ENCODE measurements at regions not wholly inside any gene's neighbourhood (a gene's known extent, or its start where the extent isn't known, plus 50 kb on each side); places are given as distances from the start of the nearest gene placed in this dataset.
"Not testable (repeated sequence)": the region's sequence is repeated elsewhere in the genome, so short reads cannot be mapped to it uniquely, and the experiment has no call there.

GRCh38 chr3:177835008-177835407 lies 637.7 kb upstream of the TBL1XR1 start:
- DNase-seq, result peak; percentile 98

DNA sequence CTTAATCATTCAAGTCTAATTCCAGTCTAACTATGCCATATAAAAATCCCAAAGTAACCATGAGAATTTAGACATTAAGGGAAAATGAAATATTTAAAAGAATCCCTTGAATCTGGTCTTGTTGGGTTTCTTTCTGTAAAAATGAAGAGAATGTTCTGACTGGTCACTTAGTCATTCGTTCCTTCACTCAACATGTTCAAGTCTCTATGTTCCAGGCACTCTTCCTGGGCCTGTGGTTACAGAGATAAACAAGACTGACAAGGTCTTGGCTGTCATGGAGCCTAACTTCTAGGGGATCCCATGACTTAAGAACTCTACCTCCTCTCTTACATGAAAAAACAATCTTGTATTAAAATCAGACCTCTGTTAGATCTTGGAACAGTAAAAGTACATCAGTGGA lies 638.6 kb upstream of the TBL1XR1 start:
- DNase-seq, result peak; percentile 86

DNA sequence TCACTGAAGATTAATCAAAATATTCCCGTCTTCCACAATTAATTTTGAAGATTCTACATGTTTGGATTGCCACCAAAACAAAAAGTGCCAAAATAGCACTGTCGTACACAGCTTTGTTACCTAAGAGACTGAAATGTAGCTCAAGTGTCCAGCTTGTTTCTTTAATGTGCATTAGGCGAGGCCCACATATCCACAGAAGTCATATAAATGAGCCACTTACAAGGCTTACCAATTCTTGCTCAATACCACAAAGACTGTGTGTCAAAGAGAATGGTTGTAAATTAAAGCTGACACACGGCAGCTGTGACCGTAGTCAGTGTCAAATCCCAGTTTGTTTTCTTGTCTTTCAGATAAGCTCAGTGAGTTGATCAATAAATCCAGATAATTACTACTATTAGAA lies 639.4 kb upstream of the TBL1XR1 start:
- DNase-seq, result no peak

GRCh38 chr3:177837951-177838655 lies 640.8 kb upstream of the TBL1XR1 start:
- no peak for DNase-seq

- no peak for DNase-seq
These were observed 641.6 kb upstream of the TBL1XR1 start for GRCh38 chr3:177838766-177839350.

GRCh38 chr3:177842302-177842701 lies 645.0 kb upstream of the TBL1XR1 start:
- DNase-seq, result no peak

DNA sequence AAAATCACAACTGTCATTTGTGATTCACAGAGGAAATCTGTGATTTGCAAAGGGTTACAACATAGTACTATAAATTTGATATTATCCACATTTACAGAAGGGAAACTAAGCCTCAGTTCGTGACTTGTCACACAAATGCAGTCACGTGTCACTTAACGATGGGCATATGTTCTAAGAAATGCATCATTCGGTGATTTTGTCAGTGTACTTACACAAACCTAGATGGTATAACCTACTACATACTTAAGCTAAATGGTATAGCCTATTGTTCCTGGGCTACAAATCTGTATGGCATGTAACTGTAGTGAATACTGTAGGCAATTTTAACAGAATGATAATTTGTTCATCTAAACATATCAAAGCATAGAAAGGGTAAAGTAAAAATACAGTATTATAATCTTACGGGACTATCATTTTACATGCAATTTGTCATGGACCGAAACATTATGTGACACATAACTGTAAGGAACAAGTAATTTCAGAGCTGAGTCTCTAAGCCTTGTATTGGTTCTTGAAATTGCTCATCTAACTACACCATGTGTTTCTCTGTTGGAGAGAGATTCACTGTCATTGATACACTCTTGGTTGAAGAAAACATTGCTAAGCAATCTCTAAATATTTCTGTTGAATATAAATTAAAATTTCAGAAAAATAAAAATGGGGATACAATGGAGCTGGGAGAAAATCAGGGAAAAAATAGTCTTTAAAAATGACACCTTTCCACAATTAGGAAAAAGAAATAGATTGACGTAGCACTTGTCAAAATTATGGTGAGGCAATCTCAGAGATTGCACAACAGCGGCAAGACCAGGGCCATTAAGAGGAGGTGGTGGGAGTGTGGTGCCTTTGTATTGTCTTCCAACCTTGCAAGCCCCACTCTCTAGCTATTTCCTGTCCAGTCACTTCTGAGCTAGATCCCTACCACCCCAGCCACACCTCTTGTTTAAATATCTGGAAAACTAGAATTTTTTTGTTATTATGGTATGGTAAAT lies 645.8 kb upstream of the TBL1XR1 start:
- no peak for DNase-seq

- peak; percentile 65 for DNase-seq
These were observed 654.9 kb upstream of the TBL1XR1 start for GRCh38 chr3:177852001-177852807.

DNA sequence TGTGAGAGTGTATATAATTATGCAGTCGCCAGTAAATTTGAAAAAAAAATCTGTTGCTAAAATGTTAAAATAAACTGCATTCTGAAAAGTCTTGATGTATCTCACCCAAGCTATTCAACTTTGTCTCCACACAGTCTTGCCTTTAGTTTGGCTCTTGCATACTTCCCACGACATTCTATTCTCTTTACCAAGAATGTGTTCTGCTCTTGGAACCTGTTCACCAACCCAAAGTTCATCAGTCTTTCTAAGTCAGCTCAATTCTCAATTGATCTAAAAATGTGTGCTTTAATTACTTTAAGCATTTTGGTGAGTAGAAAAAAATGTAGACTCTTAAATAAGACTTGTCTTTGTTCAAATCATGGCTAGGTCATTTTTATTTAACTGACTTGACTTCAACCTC lies 657.7 kb upstream of the TBL1XR1 start:
- DNase-seq, result no peak

DNA sequence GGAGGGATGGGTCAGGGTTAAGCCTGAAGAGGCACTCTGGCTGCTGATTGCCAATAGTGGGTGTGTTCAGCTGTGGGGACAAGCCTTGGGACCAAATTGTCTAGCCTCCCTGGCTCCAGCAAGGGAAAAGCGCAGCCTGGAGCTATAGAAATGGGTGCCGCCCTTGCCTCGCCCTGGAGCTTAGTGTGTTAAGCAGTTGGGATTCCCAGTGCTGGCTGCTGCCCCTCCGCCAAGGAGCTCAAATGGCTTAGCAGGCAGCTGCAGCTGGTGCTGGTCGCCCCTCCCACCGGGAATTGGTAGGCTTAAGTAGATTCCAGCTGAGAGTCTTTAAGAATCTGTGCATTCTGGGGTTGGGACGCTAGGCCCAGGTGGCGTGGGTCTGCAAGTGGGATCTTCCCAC lies 662.9 kb upstream of the TBL1XR1 start:
- DNase-seq, result no peak

GRCh38 chr3:177862962-177863491 lies 665.7 kb upstream of the TBL1XR1 start:
- no peak for DNase-seq

DNA sequence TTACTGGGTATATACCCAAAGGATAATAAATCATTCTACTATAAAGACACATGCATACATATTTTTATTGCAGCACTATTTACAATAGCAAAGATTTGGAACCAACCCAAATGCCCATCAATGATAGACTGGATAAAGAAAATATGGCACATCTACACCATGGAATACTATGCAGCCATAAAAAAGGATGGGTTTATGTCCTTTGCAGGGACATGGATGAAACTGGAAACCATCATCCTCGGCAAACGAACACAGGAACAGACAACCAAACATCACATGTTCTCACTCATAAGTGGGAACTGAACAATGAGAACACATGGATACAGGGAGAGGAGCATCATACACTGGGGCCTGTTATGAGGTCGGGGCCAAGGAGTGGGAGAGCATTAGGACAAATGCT lies 665.0 kb upstream of the KCNMB2 start:
- DNase-seq, result not testable (repeated sequence)

GRCh38 chr3:177878192-177878591 lies 658.0 kb upstream of the KCNMB2 start:
- no peak for DNase-seq

- DNase-seq, result no peak
These were observed 657.3 kb upstream of the KCNMB2 start for GRCh38 chr3:177878957-177879356.

- no peak for DNase-seq
These were observed 654.9 kb upstream of the KCNMB2 start for GRCh38 chr3:177881351-177881750.

- no peak for DNase-seq
These were observed 654.0 kb upstream of the KCNMB2 start for GRCh38 chr3:177882124-177882648.

DNA sequence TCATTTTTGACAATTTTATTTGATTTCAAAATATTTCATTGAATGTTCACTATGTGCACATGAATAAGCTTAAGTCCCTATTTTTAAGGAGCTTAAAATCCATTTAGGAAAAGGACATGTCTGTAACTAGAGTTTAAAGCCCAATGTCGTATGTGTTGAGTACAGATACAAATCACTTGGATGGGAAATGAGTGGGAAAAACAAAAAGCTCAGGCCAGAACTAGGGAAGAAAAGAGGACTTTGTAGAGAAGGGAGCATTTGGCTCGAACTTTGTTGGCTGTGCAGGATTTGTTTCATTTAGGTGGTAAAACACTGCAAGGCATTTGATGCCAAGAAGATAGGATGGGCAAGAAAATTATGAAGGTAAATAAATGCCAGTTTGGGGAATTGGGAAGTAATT lies 653.1 kb upstream of the KCNMB2 start:
- DNase-seq, result no peak

DNA sequence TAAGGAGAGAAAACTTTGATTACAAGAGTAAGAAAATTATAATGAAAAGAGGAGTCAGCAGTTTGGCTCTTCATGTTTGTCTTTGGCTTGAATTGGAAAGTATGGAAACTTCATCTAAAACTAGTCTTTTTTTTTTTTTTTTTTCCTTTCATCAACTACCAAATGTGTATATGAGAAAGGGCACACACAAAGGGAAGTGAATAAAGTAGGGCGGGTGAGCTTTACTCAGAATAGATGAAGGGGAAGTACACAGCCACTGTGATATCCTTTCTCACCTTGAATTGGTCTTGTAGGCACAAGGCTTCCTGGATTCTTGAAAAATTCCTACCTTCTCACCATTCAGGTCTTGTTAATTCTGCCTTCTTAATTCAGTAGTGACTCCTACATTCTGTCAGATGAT lies 652.3 kb upstream of the KCNMB2 start:
- DNase-seq, result no peak

- DNase-seq, result no peak
These were observed 651.2 kb upstream of the KCNMB2 start for GRCh38 chr3:177885063-177885462.

DNA sequence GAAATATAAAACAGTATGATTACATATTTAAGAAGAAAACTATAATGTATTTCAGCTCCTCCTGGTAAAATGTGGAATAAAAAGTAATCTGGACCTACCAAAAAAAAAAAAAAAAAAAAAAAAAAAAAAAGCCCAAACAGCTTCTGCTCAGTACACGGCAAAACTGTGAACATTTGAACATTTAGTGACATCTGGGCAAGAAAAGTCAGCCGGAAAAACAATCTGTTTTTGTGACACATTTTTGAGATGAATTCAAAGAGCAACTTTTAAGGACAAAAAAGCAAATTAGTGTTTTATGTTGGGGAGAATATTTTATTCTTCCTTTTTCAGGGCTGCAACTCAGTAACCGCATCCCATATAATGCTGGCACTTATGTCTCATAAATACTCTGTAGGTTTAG lies 649.7 kb upstream of the KCNMB2 start:
- no peak for DNase-seq

DNA sequence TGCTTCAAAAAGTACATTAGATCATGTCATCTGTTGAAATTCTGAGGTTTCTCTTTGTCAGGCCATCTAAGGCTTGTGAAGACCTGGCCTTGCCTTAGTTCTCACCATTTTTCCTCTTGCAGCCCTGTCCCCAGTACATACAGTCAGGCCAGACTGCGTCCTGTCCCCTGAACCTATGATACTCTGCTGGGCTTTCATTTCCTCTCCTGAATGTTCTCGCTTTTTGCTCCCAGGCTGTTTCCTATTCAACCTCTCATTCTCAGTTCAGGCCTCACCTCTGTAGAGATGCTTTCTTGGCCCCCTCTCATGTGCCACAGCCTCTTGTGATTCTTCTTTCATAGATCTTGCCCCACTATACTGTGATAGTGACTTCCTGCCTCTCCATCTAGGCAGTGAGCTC lies 648.8 kb upstream of the KCNMB2 start:
- no peak for DNase-seq

DNA sequence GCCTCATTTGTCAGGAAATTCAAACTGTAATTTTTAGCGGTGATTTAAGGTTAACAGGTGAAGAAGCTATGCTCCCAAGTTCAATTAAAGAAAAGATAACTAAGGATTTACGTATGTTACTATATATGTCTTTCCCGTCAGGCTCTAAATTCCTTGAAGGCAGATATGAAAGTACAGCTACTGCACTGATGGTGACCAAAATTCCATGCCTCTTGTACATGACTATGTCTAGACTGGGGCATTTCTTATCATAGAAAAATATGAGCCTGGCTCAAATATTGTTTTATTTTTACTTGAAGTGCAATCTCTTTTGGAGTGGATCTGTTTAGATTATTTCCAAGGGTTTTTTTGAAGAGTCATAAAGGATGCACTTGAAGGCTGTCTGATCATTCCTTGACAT lies 647.1 kb upstream of the KCNMB2 start:
- DNase-seq, result no peak

All from NCI-H226 (cell line).